Epithelial cell of esophagus (primary cell): ENCODE measurements at regions not wholly inside any gene's neighbourhood (a gene's known extent, or its start where the extent isn't known, plus 50 kb on each side); places are given as distances from the start of the nearest gene placed in this dataset.

Experiments
- DNase-seq: peaks from one replicate; pipeline ENCODE4 v3.0.0; 2010; ENCODE audit warnings: low read depth
- H3K4me3 ChIP-seq: 2 replicates; pipeline ENCODE4 v1.5.1; 2011; ENCODE audit warnings: mild to moderate bottlenecking, low read length, control low read depth
- TF ChIP-seq, protein P1 (sequence below): IDR thresholded peaks from 2 replicates; pipeline ENCODE4 v1.5.1; 2011; ENCODE audit warnings: low read depth, mild to moderate bottlenecking, low read length, control low read depth, inconsistent platforms; ENCODE audit not compliant: insufficient read depth; ENCODE audit errors: missing control alignments

DNA sequence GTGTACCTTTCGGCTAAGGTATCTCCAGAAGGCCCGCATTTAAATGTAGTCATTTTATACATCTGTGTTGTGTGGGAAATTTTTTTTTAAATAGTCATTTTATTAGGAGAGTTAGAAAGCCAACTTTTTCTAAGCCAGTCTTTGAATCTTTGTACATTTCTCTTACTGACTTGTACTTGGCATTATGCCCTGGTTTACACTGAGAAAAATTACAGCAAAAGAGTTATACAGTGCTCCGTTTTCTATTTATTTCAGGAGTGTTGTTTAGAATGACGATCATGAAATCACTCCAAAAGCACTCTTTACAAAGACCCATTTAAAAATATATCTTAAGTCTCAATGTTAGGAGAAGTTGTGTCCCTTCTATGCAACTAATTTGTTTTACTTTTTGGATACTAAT lies 91.8 kb downstream of the CYB561 start:
- no peak overlapping the region for H3K4me3 ChIP-seq
- no peak for DNase-seq
- TF ChIP-seq, protein P1, sequence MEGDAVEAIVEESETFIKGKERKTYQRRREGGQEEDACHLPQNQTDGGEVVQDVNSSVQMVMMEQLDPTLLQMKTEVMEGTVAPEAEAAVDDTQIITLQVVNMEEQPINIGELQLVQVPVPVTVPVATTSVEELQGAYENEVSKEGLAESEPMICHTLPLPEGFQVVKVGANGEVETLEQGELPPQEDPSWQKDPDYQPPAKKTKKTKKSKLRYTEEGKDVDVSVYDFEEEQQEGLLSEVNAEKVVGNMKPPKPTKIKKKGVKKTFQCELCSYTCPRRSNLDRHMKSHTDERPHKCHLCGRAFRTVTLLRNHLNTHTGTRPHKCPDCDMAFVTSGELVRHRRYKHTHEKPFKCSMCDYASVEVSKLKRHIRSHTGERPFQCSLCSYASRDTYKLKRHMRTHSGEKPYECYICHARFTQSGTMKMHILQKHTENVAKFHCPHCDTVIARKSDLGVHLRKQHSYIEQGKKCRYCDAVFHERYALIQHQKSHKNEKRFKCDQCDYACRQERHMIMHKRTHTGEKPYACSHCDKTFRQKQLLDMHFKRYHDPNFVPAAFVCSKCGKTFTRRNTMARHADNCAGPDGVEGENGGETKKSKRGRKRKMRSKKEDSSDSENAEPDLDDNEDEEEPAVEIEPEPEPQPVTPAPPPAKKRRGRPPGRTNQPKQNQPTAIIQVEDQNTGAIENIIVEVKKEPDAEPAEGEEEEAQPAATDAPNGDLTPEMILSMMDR: no peak

- peak; percentile 46 for DNase-seq
- TF ChIP-seq, protein P1: no peak
- H3K4me3 ChIP-seq: no peak overlapping the region
These were observed 89.8 kb downstream of the CYB561 start for GRCh38 chr17:63356337-63356757.

GRCh38 chr17:63358111-63358839 lies 87.8 kb downstream of the CYB561 start:
- H3K4me3 ChIP-seq: no peak overlapping the region
- peak; percentile 47 for DNase-seq
- TF ChIP-seq, protein P1: no peak

DNA sequence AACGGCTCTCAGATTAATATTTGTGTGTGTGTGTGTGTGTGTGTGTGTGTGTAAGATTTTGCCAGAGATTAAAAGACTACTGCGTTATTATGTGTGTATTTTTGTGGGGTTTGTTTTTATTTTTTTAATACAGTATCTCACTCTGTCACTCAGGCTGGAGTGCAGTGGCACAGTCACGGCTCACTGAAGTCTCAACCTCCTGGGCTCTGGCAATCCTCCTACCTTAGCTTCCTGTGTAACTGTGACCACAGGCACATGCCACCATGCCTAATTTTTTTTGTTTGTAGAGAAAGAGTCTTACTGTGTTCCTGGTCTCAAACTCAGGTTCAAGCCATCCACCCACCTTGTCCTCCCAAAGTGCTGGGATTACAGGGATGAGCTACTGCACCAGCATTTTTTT lies 87.2 kb downstream of the CYB561 start:
- H3K4me3 ChIP-seq: no peak overlapping the region
- no peak for DNase-seq
- TF ChIP-seq, protein P1: no peak

- H3K4me3 ChIP-seq: no peak overlapping the region
- no peak for DNase-seq
- TF ChIP-seq, protein P1: no peak
These were observed 84.9 kb downstream of the CYB561 start for GRCh38 chr17:63361182-63361581.

DNA sequence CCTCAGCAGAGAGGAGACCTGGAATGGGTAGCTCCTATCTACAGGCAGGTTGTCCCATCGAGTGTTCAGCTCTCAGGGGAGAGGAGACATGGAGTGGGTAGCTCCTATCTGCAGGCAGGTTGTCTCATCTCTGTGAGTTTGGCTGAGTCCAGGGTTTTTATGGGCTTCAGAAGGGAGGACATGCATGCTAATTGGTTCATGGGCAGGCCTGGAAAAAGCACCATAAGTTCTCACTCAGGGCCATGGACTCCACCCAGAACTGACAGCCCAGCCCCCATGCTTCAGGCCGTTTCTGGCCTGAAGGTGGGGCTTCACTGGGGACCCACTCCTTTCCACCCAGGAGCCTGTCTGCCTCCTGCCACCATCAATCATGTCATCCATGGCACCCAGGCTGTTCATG lies 84.0 kb downstream of the CYB561 start:
- no peak overlapping the region for H3K4me3 ChIP-seq
- TF ChIP-seq, protein P1: no peak
- no peak for DNase-seq

DNA sequence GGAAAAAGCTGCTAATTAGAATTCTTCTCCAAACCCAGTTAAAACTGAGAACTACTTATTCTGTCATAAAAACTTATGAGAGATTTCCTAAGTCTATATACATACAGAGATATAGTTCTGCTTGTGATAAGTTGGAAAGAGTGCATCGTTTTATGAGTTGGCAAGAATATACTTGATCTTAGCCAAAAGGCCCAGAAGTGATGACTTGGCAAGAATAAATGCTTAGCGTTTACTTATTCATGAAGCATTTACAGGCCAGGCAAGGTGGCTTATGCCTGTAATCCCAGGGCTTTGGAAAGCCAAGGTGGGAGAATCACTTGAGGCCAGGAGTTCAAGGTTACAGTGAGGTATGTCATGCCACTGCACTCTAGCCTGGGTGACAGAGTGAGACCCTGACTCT lies 81.7 kb downstream of the CYB561 start:
- DNase-seq: peak; percentile 16
- no peak overlapping the region for H3K4me3 ChIP-seq
- TF ChIP-seq, protein P1: no peak
